ENCODE measurements at regions not wholly inside any gene's neighbourhood (a gene's known extent, or its start where the extent isn't known, plus 50 kb on each side); places are given as distances from the start of the nearest gene placed in this dataset.

DNA sequence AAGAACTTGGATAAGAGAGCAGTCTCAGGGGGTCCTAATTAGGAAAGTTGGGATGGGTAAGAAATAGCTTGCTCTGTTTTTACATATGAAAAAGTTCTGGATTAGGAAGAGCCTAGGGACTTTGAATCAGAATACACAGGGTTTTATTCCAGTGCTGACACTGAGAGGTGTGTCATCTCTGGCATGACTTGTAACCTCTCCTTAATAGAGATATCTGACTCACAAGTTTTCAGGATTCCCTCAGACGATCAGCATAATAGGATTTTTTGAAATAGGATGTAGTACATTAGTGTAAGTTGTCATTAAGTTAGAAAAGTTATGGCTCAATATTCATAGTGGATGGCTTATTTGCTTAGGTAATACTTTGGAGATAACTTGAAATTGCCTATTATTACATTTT, 555.2 kb upstream of the MIR17HG start:
- ChIA-PET POLR2A (ENCODE audit: low non-redundant PET) (no interaction called here), CTCF (no interaction called here)
- H3K27me3 ChIP-seq (replicated peaks; ENCODE audit: insufficient read depth, low read depth, low read length, poor library complexity), result no peaks in the 10 kb centered on the region
- H3K4me3 ChIP-seq (ENCODE audit: low read depth, low read length, poor library complexity, severe bottlenecking), result no peak overlapping the region
- no peaks in the 10 kb centered on the region for H3K4me1 ChIP-seq (ENCODE audit: insufficient read depth, low read length, poor library complexity, severe bottlenecking)
- DNase-seq (ENCODE audit: low spot score), result no peak
- intact Hi-C loops (cut with micrococcal nuclease; ENCODE audit: unreplicated experiment), result no loop called here
- H3K36me3 ChIP-seq (ENCODE audit: insufficient read depth, low read length, poor library complexity, severe bottlenecking), result no peaks in the 10 kb centered on the region
- TF ChIP-seq, protein P1, sequence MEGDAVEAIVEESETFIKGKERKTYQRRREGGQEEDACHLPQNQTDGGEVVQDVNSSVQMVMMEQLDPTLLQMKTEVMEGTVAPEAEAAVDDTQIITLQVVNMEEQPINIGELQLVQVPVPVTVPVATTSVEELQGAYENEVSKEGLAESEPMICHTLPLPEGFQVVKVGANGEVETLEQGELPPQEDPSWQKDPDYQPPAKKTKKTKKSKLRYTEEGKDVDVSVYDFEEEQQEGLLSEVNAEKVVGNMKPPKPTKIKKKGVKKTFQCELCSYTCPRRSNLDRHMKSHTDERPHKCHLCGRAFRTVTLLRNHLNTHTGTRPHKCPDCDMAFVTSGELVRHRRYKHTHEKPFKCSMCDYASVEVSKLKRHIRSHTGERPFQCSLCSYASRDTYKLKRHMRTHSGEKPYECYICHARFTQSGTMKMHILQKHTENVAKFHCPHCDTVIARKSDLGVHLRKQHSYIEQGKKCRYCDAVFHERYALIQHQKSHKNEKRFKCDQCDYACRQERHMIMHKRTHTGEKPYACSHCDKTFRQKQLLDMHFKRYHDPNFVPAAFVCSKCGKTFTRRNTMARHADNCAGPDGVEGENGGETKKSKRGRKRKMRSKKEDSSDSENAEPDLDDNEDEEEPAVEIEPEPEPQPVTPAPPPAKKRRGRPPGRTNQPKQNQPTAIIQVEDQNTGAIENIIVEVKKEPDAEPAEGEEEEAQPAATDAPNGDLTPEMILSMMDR (conservative IDR thresholded peaks at IDR 0.05; ENCODE audit: low read depth, low read length), result no peak
- TF ChIP-seq EZH2 (IDR thresholded peaks at IDR 0.05; ENCODE audit: borderline replicate concordance, low read depth, low read length, poor library complexity, severe bottlenecking), result no peak
- no TSS peak for BruUV-seq (replicated peaks)
- no peaks in the 10 kb centered on the region for H3K9me3 ChIP-seq (ENCODE audit: low read depth, low read length, poor library complexity, severe bottlenecking)
- H3K27ac ChIP-seq (ENCODE audit: low read depth, low read length, poor library complexity, severe bottlenecking), result no peak overlapping the region

DNA sequence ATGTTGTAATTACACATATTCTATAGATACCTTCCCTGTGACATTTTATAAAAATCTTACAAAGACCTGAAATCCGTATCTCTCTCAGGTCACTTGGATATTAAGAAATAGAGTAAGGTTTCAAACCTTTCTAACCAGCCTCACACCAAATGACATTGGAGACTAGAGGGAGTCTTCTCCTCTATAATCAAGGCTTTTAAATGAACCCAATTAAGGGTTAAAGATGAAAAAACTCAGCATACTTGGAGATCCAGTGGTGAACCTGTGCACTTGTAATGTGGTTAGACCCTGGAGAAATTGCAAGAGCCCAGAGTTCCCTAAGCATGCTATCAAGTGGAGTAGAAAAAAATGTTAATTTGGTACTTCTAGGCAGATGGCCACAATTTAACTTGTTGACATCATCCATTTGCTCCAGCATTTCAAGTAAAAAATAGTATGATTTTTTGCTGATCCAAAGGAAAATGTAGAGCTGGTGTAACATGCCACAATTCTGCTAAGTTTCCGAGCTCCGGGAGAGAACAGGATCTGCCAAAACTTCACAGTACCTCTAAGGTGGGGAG, 554.1 kb upstream of the MIR17HG start:
- BruUV-seq (replicated peaks), result no TSS peak
- no peaks in the 10 kb centered on the region for H3K27me3 ChIP-seq (replicated peaks; ENCODE audit: insufficient read depth, low read depth, low read length, poor library complexity)
- intact Hi-C loops (cut with micrococcal nuclease; ENCODE audit: unreplicated experiment), result no loop called here

DNA sequence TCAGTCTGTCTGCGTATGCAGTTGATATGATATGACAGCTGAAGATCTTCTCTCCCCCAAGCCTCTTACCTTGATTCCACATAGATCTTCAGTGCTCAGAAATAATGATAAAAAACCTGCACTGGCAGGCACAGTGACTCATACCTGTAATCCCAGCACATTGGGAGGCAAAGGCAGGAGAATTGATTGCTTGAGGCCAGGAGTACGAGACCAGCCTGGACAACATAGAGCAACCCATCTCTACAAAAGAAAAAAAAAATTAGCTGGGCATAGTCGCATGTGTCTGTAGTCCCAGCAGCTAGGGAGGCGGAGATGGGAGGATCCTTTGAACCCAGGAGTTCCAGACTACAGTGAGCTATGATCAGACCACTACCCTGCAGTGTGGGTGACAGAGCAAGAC, 551.0 kb upstream of the MIR17HG start:
- no peak for DNase-seq (ENCODE audit: low spot score)
- Histone ChIP-seq H3K4me3 (ENCODE audit: low read depth, low read length, poor library complexity, severe bottlenecking) (no peak overlapping the region), H3K27me3 (replicated peaks; ENCODE audit: insufficient read depth, low read depth, low read length, poor library complexity) (no peaks in the 10 kb centered on the region), H3K4me1 (ENCODE audit: insufficient read depth, low read length, poor library complexity, severe bottlenecking) (peaks cover 3% of the 10 kb centered on the region), H3K9me3 (ENCODE audit: low read depth, low read length, poor library complexity, severe bottlenecking) (no peaks in the 10 kb centered on the region), H3K27ac (ENCODE audit: low read depth, low read length, poor library complexity, severe bottlenecking) (no peak overlapping the region), H3K36me3 (ENCODE audit: insufficient read depth, low read length, poor library complexity, severe bottlenecking) (no peaks in the 10 kb centered on the region)
- TF ChIP-seq, protein P1 (conservative IDR thresholded peaks at IDR 0.05; ENCODE audit: low read depth, low read length), result no peak
- no peak for TF ChIP-seq EZH2 (IDR thresholded peaks at IDR 0.05; ENCODE audit: borderline replicate concordance, low read depth, low read length, poor library complexity, severe bottlenecking)
- intact Hi-C loops (cut with micrococcal nuclease; ENCODE audit: unreplicated experiment), result no loop called here
- ChIA-PET POLR2A (ENCODE audit: low non-redundant PET) (no interaction called here), CTCF (no interaction called here)
- BruUV-seq (replicated peaks), result no TSS peak

More for the DNA sequence above, 554.1 kb upstream of the MIR17HG start:
- no peak for DNase-seq (ENCODE audit: low spot score)
- TF ChIP-seq, protein P1 (conservative IDR thresholded peaks at IDR 0.05; ENCODE audit: low read depth, low read length), result no peak
- no peak for TF ChIP-seq EZH2 (IDR thresholded peaks at IDR 0.05; ENCODE audit: borderline replicate concordance, low read depth, low read length, poor library complexity, severe bottlenecking)
- H3K27ac ChIP-seq (ENCODE audit: low read depth, low read length, poor library complexity, severe bottlenecking), result no peak overlapping the region
- CTCF ChIA-PET, result no interaction called here
- H3K36me3 ChIP-seq (ENCODE audit: insufficient read depth, low read length, poor library complexity, severe bottlenecking), result no peaks in the 10 kb centered on the region
- H3K4me1 ChIP-seq (ENCODE audit: insufficient read depth, low read length, poor library complexity, severe bottlenecking), result no peaks in the 10 kb centered on the region
- no peak overlapping the region for H3K4me3 ChIP-seq (ENCODE audit: low read depth, low read length, poor library complexity, severe bottlenecking)
- H3K9me3 ChIP-seq (ENCODE audit: low read depth, low read length, poor library complexity, severe bottlenecking), result no peaks in the 10 kb centered on the region
- POLR2A ChIA-PET (ENCODE audit: low non-redundant PET), result no interaction called here

Measured in A673 (cell line).